Stomach (tissue), 8 donors: ENCODE measurements at regions not wholly inside any gene's neighbourhood (a gene's known extent, or its start where the extent isn't known, plus 50 kb on each side); places are given as distances from the start of the nearest gene placed in this dataset.
"Not testable (repeated sequence)": the region's sequence is repeated elsewhere in the genome, so short reads cannot be mapped to it uniquely, and the experiment has no call there.

Source experiments
- DNase-seq, 2 donors: peaks; one replicate each; pipeline versions ENCODE4 v3.0.0 to v3.0.0-alpha.2; 2013 to 2019
- H3K27ac ChIP-seq, 5 donors: fragments of 200-600 bp in 4 of 5; sonication (generic) in 4 of 5; one replicate each; pipeline ENCODE4 v1.5.1; 2013 to 2019; ENCODE audit warnings: mild to moderate bottlenecking in 1 of 5, moderate library complexity in 1 of 5
- H3K27me3 ChIP-seq, 3 donors: fragments of 200-600 bp; sonication (generic); one replicate each; pipeline ENCODE4 v1.5.1; 2017 to 2019; ENCODE audit warnings: mixed run types in 1 of 3
- H3K36me3 ChIP-seq, 4 donors: fragments of 200-600 bp; sonication (generic); 1 replicate in 3 of 4; 2 replicates in 1 of 4; pipeline ENCODE4 v1.5.1; 2016 to 2019
- H3K4me1 ChIP-seq, 4 donors: fragments of 200-600 bp; sonication (generic); one replicate each; pipeline ENCODE4 v1.5.1; 2016 to 2019
- H3K4me3 ChIP-seq, 4 donors: fragments of 200-600 bp; sonication (generic) in 3 of 4; one replicate each; pipeline ENCODE4 v1.5.1; 2016 to 2019; ENCODE audit warnings: mild to moderate bottlenecking in 1 of 4
- H3K9me3 ChIP-seq, 4 donors: fragments of 200-600 bp; sonication (generic); one replicate each; pipeline ENCODE4 v1.5.1; 2016 to 2019
- EP300 ChIP-seq: sonication (generic); formaldehyde crosslinking; IDR thresholded peaks from one replicate; pipeline ENCODE4 v1.6.1; 2017; ENCODE audit warnings: antibody characterized with exemption
- POLR2A ChIP-seq, 4 donors: fragments of 450-650 bp; IDR thresholded peaks; one replicate each; pipeline ENCODE4 v1.6.1; 2016; ENCODE audit warnings: antibody characterized with exemption in 4 of 4, control low read depth in 2 of 4, mild to moderate bottlenecking in 1 of 4, moderate library complexity in 1 of 4
- POLR2AphosphoS5 ChIP-seq, 3 donors: sonication (generic); formaldehyde crosslinking; IDR thresholded peaks; one replicate each; pipeline ENCODE4 v1.6.1; 2016; ENCODE audit warnings: antibody characterized with exemption in 3 of 3
- WGBS, 5 donors: extraction: QIAGEN DNeasy Blood & Tissue Kit in 3 of 5; methylation state at CpG; one replicate each; pipeline versions ENCODE4 v1.1.5 to v1.1.7; 2013 to 2018; 5-methylcytosine and 5-hydroxymethylcytosine counted together
- intact Hi-C: fragments of 100-400 bp; cut with DNase I; formaldehyde crosslinking; loops from one replicate; pipeline ENCODE4 v1.15.1; 2023; ENCODE audit warnings: low total_unique reads
- TF ChIP-seq, protein P1 (sequence below), 7 experiments: fragments of 450-650 bp in 4 of 7; fragments of 200-600 bp in 3 of 7; sonication (generic) in 3 of 7; IDR thresholded peaks; one replicate each; pipeline ENCODE4 v1.5.1; 2016 to 2019; ENCODE audit warnings: antibody characterized with exemption in 7 of 7, control low read depth in 2 of 7, mild to moderate bottlenecking in 1 of 7
- donor health status: healthy with polysubstance abuse.
- donor health status: Bipolar disorder and iron deficiency.
- donor health status: healthy.

DNA sequence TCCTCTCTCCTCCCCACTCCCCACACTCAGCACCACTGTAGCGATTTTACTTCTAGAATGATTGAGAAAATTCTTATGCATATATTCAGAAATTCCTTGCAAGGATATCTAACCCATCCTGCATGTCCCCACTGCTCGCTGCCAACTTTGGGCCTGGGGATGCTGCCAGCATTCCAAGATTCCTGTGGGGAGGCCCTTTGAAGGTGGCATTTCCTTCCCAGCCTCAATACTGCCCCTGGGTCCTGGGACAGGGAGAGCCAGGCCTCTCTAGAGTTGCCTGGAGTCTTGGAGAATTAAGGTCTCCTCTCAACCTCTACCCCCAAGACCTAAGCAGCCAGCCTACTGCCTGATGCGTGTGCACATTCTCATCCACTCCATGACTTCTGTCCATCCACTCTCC, 303.5 kb downstream of the NEBL start:
- Histone ChIP-seq H3K27ac (no peak overlapping the region), H3K4me1 (no peaks in the 10 kb centered on the region), H3K36me3 (no peaks in the 10 kb centered on the region), H3K4me3 (no peak overlapping the region), H3K9me3 (no peaks in the 10 kb centered on the region), H3K27me3 (no peaks in the 10 kb centered on the region)
- 85 to 97% (median 88%) methylated on average over 3 of the region's 3 CpGs for WGBS, 5 donors
- intact Hi-C loops: no loop called here
- DNase-seq: no peak
- no peak for TF ChIP-seq EP300
- TF ChIP-seq POLR2AphosphoS5 (IDR thresholded peaks at IDR 0.05): no peak
- no peak for TF ChIP-seq POLR2A (IDR thresholded peaks at IDR 0.05)
- TF ChIP-seq, protein P1, sequence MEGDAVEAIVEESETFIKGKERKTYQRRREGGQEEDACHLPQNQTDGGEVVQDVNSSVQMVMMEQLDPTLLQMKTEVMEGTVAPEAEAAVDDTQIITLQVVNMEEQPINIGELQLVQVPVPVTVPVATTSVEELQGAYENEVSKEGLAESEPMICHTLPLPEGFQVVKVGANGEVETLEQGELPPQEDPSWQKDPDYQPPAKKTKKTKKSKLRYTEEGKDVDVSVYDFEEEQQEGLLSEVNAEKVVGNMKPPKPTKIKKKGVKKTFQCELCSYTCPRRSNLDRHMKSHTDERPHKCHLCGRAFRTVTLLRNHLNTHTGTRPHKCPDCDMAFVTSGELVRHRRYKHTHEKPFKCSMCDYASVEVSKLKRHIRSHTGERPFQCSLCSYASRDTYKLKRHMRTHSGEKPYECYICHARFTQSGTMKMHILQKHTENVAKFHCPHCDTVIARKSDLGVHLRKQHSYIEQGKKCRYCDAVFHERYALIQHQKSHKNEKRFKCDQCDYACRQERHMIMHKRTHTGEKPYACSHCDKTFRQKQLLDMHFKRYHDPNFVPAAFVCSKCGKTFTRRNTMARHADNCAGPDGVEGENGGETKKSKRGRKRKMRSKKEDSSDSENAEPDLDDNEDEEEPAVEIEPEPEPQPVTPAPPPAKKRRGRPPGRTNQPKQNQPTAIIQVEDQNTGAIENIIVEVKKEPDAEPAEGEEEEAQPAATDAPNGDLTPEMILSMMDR (IDR thresholded peaks at IDR 0.05): no peak

DNA sequence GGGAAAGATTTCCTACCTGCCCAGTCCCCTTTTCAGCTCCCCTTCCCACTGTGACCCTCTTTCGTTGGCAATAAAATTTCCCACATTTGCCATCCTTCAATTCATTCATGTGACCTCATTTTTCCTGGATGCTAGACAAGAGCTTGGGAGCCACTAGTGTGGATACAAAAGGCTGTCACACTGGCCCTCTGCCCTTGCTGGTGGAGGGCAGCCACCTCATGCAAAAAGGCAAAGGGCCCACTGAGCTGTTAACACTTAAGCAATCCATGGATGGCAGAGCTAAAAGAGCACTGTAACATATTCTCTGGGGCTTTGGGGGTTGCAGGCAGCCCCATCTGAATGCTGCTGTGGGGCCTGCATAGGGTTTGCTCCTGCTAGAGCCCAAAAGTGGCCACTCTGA, 315.1 kb downstream of the NEBL start:
- peaks cover 0 to 36% (median 20%) of the 10 kb centered on the region in 4 donors for H3K9me3 ChIP-seq
- no peaks in the 10 kb centered on the region for H3K27me3 ChIP-seq
- H3K4me3 ChIP-seq: no peak overlapping the region
- TF ChIP-seq POLR2A (IDR thresholded peaks at IDR 0.05): no peak
- TF ChIP-seq, protein P1 (IDR thresholded peaks at IDR 0.05): no peak
- TF ChIP-seq POLR2AphosphoS5 (IDR thresholded peaks at IDR 0.05): no peak
- no peak for TF ChIP-seq EP300
- intact Hi-C loops: no loop called here
- H3K4me1 ChIP-seq: no peaks in the 10 kb centered on the region
- H3K36me3 ChIP-seq: no peaks in the 10 kb centered on the region
- WGBS, 5 donors: 70 to 100% (median 88%) methylated on average over 1 of the region's 1 CpG
- DNase-seq: no peak
- no peak overlapping the region for H3K27ac ChIP-seq

DNA sequence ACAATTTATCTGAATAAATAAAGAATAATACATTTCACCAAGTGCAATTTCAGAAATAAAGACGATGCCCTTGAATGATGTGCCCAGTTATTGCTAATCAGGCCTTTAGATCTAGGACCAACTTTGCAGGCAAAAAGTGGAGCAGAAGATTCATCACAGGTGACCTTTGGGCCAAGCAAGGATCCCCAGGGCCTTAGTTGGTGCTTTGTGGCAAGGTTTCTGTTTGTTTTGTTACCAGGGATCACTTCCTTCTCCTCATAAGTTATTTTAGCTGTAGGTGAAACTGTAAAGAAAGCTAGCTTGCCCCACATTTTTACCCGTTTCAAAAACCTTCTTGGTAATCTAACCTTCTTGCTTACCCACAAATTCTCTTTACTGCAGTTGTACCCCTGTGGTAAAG, 323.2 kb downstream of the NEBL start:
- H3K4me3 ChIP-seq: no peak overlapping the region
- H3K27me3 ChIP-seq: no peaks in the 10 kb centered on the region
- no peak for TF ChIP-seq EP300
- TF ChIP-seq POLR2AphosphoS5 (IDR thresholded peaks at IDR 0.05): no peak
- no peak for TF ChIP-seq POLR2A (IDR thresholded peaks at IDR 0.05)
- TF ChIP-seq, protein P1 (IDR thresholded peaks at IDR 0.05): no peak
- no peaks in the 10 kb centered on the region for H3K4me1 ChIP-seq
- H3K9me3 ChIP-seq: no peaks in the 10 kb centered on the region
- no peaks in the 10 kb centered on the region for H3K36me3 ChIP-seq
- 55 to 73% (median 68%) methylated on average over 2 of the region's 2 CpGs for WGBS, 5 donors
- H3K27ac ChIP-seq: no peak overlapping the region
- DNase-seq: no peak
- intact Hi-C loops: no loop called here

DNA sequence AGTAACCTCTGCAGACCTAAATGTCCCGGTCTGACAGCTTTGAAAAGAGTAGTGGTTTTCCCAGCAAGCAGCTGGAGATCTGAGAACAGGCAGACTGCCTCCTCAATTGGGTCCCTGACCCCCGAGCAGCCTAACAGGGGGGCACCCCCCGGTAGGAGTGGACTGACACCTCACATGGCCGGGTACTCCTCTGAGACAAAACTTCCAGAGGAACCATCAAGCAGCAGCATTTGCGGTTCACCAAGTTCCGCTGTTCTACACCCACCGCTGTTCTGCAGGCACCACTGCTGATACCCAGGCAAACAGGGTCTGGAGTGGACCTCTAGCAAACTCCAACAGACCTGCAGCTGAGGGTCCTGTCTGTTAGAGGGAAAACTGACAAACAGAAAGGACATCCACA, 341.1 kb downstream of the NEBL start:
- WGBS, 5 donors: 74 to 90% (median 77%) methylated on average over 5 to 7 of the region's 7 CpGs
- peaks cover 0 to 18% (median 0%) of the 10 kb centered on the region in 4 donors for H3K9me3 ChIP-seq
- H3K4me1 ChIP-seq, H3K36me3 ChIP-seq, H3K4me3 ChIP-seq, intact Hi-C loops, DNase-seq, H3K27ac ChIP-seq, H3K27me3 ChIP-seq: not testable (repeated sequence)

GRCh38 chr10:20552382-20552781, 344.7 kb downstream of the NEBL start:
- intact Hi-C loops: no loop called here
- DNase-seq: no peak
- TF ChIP-seq, protein P1 (IDR thresholded peaks at IDR 0.05): no peak
- TF ChIP-seq POLR2A (IDR thresholded peaks at IDR 0.05) (no peak), EP300 (no peak), POLR2AphosphoS5 (IDR thresholded peaks at IDR 0.05) (no peak)
- H3K4me1 ChIP-seq: peaks cover 0 to 5% (median 0%) of the 10 kb centered on the region in 4 donors
- no peak overlapping the region for H3K27ac ChIP-seq
- H3K4me3 ChIP-seq: no peak overlapping the region
- H3K9me3 ChIP-seq: peaks cover 0 to 12% (median 0%) of the 10 kb centered on the region in 4 donors
- no peaks in the 10 kb centered on the region for H3K27me3 ChIP-seq
- H3K36me3 ChIP-seq: no peaks in the 10 kb centered on the region
- WGBS, 5 donors: 39 to 53% (median 46%) methylated on average over 3 of the region's 3 CpGs
